ENCODE measurements at regions not wholly inside any gene's neighbourhood (a gene's known extent, or its start where the extent isn't known, plus 50 kb on each side); places are given as distances from the start of the nearest gene placed in this dataset.

GRCh38 chr6:8200255-8200654 is 97.9 kb upstream of the EEF1E1 start:
- Mint-ChIP-seq H3K4me3 (no peak overlapping the region), H3K27ac (no peak overlapping the region), H3K9me3 (no peaks in the 10 kb centered on the region; a peak in 2 of 5 replicates), H3K36me3 (ENCODE audit: insufficient read depth in 1 of 3, low read depth in 3 of 3) (no peaks in the 10 kb centered on the region), H3K27me3 (ENCODE audit: low read depth) (no peaks in the 10 kb centered on the region), H3K4me1 (peaks cover 3 to 9% of the 10 kb centered on the region in 2 experiments)
- Histone ChIP-seq H2BK15ac (ENCODE audit: low read depth, low read length) (no peak overlapping the region), H3K23me2 (ENCODE audit: insufficient read length, low read depth, low read length, poor library complexity, severe bottlenecking) (no peaks in the 10 kb centered on the region), H2BK5ac (ENCODE audit: insufficient read length, low read length) (no peak overlapping the region), H3K27me3 (ENCODE audit: insufficient read depth, low read length) (no peaks in the 10 kb centered on the region), H4K20me1 (ENCODE audit: control insufficient read depth, insufficient read depth, insufficient read length) (no peaks in the 10 kb centered on the region), H3K79me1 (ENCODE audit: insufficient read depth, low read depth, low read length, poor library complexity, severe bottlenecking) (no peaks in the 10 kb centered on the region), H3K4me1 (ENCODE audit: insufficient read depth, low read length) (no peaks in the 10 kb centered on the region), H2AK5ac (ENCODE audit: insufficient read length, low read length) (no peak overlapping the region), H2AFZ (ENCODE audit: low read length) (no peak overlapping the region), H3K79me2 (ENCODE audit: insufficient read depth, low read length) (no peaks in the 10 kb centered on the region), H3T11ph (ENCODE audit: low read length) (no peak overlapping the region), H3K9ac (ENCODE audit: extremely low read depth, insufficient read length, low read length) (no peak overlapping the region), H4K5ac (ENCODE audit: insufficient read length, low read depth, low read length) (no peak overlapping the region), H3K14ac (ENCODE audit: insufficient read depth, low read length) (no peak overlapping the region), H3K9me3 (ENCODE audit: control insufficient read depth, low read depth, low read length) (no peaks in the 10 kb centered on the region), H2BK20ac (ENCODE audit: low read depth, low read length, poor library complexity, severe bottlenecking) (no peak overlapping the region), H3K27ac (ENCODE audit: insufficient read length, low read depth, low read length) (no peak overlapping the region), H2BK120ac (ENCODE audit: low read depth, low read length, poor library complexity, severe bottlenecking) (no peak overlapping the region), H3K4ac (ENCODE audit: low read depth, low read length) (no peak overlapping the region), H3K23ac (ENCODE audit: insufficient read length, low read depth, low read length) (no peak overlapping the region), H3K4me2 (ENCODE audit: insufficient read depth, insufficient read length, low read length) (no peak overlapping the region), H3K56ac (ENCODE audit: insufficient read length, low read depth, low read length) (no peak overlapping the region), H3K18ac (ENCODE audit: insufficient read length, low read depth, low read length) (no peak overlapping the region), H4K8ac (replicated peaks; ENCODE audit: insufficient read length, low read depth, low read length) (no peak overlapping the region), H4K91ac (ENCODE audit: insufficient read length, low read depth, low read length) (no peak overlapping the region), H2BK12ac (ENCODE audit: insufficient read length, low read depth, low read length) (no peak overlapping the region)
- no CpG with 5 or more reads among the region's 3 CpGs for WGBS (ENCODE audit: extremely low coverage, insufficient read length, low lambda C conversion rate)
- no peak for TF ChIP-seq CTCF (conservative IDR thresholded peaks at IDR 0.05)
- no peak for DNase-seq

All from H9 (cell line).